ENCODE measurements at regions not wholly inside any gene's neighbourhood (a gene's known extent, or its start where the extent isn't known, plus 50 kb on each side); places are given as distances from the start of the nearest gene placed in this dataset.

DNA sequence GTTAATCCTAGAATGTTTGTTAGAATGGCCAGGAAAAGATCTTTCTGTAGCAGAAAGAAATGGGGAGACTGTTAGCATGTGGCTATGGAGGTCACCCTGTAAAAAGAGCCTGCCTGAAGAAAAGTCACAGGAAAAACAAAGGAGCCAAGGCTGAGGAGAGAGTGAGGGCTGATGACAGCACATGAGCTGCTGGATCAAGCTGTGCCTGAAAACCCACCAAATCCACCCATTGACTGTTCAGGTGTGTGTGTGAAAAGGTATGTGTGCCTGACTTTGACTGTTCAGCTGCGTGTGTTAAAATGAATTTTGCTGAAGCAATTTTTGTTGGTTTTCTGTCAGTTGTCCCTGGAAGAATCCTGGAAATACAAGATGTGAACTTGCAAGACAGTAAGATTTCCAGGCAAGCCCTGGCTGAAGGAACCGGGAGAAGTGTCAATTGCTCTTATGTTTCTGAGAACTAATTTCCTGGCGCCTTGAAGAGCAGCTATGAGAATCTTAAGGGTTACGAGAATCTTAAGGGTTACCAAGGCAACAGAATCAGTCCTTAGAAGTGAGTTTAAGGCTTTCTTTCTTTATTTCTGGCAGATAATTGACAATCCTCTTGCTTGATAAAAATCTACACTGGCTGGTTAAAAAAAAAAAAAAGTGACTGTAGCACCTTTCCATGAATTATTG lies 73.0 kb upstream of the LGALSL start:
- no peak for DNase-seq

DNA sequence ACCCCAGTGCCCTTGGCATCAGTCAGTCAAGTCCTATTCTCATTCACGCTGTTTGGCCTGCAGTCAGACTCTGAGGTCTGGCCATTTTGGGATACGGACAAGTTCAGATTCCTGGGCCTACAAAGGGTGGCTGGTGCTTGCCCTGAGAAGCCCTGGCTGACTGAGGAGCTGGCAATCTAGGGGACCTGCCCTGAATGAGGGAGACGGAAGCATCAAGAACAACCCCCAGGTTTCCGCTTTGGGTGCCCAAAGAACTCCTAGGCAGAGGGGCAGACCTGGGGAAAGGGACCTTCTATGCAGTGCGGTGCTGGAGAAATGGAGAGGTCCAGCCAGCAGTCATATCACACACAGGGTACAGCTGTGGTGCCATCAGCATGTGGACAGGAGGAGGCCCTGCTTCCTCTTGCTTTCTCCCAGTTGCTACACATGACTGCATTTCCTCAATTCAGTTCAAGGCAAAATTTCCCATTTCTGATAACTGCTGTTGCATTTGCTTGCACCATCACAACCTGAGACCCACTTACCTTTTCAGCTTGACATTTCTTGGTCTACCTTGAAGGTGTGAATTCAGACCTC lies 70.9 kb upstream of the LGALSL start:
- DNase-seq: no peak

DNA sequence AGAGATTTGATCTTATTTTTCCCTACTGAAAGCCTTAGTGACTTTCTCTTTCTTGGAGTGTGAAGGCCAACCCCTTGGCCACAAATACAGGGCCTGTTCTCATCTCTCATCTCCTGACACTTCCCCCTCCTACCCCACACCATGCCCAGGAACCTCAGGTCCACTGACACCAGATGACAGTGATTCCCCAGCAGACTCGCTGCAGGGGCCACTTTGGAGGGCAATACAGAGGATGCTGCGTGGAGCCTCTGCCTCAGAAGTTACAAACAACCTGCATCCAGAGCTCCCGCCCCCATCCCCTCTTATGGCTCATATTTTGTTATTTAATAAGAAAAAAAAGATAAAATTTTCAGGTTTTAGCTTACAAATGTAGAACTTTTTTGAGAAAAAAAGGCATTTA lies 70.1 kb upstream of the LGALSL start:
- no peak for DNase-seq

DNA sequence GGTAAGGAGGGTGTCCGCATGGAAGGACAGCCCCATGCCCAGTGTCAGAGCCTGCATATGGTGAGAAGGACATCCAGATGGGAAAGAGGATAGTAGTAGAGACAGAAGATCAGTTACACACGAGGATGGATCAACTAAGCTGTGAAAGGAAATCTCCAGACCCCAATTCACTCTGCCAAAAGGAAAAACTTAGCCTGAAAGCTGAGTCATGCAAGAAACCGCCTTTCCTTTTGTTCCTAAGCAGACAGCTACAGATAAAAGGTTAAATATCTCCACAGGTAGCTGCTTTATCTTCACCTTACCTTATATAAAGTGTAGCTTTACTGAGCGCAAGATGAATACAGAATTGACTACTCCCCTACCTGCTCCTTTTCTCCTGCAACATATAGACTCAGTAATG lies 67.3 kb upstream of the LGALSL start:
- no peak for DNase-seq

DNA sequence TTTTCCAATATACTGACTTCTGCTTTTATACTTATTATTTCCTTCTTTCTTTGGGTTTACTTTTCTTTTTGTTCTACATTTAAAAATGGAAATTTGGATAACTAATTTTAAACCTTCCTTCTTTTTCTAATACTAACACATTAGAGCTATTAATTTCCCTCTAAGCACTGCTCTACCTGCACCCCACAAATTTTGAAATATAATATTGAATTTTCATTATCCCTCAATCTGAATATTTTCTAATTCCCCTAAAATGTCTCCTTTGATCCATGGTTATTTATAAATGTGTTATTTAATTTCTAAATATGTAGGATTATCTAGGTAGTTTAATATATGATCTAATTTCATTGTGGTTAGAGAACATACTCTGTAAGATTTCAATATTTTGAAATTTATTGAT lies 63.4 kb upstream of the LGALSL start:
- DNase-seq: no peak

DNA sequence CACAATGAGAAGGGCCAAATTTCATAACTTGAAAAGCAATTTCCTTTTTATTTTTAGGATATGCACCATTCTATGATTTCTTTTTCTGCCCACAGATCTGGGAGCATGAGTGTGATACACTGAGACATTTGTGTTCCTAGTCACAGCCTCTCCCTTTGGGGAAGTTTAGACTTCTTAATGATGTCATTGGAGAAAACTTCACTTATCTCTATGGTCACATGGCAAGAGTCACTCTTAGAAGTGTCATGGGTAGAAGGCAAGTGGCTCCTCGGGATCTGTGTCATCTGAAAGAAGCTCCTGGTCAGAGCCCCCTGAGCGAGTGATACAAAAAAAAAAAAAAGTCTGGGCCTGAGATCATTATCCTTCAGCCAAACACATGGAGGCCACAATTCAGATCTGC lies 62.5 kb upstream of the LGALSL start:
- DNase-seq: no peak

DNA sequence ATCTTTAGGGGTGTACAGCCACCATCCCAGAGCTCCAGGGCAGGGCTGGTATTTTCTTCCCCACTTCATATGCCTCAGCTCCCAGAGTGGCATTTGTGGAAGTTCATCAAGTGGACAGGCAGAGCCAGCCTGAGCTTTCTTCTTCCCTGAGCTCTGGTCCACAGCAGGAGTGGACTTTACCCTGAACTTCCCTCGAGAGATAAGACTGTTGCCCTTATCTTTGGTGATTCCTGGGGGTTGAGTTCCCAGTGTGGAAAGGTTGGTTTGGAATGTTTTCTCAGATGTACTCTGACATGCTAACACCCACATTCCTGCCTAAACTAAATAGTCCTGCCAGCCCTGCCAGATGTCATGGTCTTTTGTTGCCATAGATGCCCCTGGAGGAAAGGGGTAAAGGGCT lies 62.0 kb upstream of the LGALSL start:
- no peak for DNase-seq

DNA sequence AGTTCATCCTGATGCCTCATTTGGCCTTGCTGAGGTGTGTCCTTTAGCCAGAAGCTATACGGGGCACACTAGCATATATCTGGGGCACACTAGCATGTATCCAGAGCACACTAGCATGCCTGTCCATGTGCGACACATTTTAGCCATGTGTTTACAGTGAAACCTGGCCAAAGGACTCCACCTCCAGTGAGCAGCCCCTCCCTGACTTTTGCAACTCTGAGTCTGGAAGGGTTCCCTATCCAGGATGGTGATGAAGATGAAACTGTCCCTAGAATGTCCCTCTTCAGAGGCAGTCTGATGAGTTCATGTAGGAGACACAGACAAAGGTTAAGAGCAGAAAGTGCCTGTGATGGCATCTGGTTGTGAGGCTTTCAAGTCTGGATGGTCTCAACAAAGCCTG lies 61.4 kb upstream of the LGALSL start:
- DNase-seq: no peak

DNA sequence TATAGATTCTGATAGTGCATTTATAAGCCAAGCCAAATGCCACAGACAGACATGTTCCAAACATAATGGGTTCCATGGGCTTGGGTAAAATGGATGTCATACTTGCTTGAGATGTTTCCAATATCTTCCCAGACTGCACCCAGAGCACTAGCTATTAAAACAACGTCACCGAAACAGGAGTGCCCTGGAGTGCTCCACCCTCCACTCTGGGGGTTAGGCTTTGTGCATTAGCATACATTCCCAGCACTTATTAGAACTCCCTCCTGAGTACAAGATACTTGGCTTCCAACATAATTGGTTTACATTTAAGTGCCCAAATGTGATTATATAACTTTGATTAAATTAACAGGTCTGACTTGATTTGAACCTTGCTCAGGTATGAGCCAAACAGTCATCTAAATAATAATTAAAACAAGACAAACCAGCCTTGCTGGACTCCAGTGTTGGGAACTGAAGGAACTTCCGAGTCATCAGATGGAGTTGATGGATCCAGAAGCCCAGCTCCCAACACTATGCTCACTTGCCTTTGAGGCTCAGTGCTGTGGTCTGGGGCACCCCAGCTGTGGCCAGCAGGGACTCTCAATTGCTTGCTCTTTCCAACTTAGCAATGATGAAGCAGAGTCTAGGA lies 60.5 kb upstream of the LGALSL start:
- no peak for DNase-seq

DNA sequence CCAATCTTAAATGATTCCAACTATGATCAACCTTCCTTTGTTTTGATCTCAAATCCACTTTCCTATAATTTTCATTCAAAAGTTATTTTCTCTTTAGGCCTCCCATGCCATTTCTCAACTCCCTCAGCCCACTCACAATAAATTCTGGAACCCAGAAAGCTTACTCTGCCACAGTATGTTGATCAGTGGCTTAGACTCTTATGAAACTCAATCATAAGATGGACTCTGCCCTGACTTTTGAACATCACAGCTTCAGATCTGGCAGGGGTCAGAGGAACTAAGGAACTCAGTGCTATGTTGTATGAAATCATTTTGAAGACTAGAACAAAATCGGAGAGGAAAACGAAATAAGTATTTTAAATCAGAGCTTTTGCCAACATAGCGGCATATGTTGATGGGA lies 59.8 kb upstream of the LGALSL start:
- no peak for DNase-seq

DNA sequence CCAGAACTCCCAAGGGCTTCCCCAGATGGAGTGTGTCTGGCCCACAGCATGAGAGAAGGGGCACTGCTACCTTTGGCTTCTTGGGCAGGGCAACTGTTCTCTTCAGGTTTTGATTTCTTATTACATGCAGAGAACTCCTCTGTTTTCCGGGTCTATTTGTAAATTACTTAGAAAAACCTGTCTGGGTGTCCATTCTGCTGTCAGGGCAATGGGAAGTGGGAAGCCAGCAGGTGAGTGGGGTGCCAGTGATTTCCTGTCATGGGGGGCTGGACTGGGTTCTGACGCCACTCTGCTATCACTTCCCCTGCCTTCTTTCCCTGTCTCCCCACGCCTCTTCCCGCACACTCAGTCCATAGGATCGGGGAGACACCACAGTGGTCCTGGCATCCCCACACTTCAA lies 58.0 kb upstream of the LGALSL start:
- no peak for DNase-seq

DNA sequence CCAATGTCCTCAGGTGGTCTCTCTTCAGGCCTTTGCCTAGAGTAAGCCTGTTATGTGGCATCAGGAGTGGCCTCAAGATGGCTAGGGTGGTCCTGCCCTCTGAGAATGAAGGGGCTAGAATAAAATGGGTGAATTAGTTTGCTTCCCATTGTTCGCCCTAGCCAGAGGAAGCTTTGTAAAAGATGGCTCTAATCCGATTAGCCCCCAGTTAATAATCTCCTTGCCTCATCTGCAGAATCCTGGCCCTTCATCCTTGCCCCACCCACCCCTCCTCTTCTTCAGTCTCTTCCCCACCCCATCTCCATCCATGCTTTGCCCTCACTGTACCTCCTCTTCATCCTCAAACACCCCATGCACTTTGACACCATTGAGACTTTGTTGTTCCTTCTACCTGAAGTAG lies 57.4 kb upstream of the LGALSL start:
- no peak for DNase-seq

DNA sequence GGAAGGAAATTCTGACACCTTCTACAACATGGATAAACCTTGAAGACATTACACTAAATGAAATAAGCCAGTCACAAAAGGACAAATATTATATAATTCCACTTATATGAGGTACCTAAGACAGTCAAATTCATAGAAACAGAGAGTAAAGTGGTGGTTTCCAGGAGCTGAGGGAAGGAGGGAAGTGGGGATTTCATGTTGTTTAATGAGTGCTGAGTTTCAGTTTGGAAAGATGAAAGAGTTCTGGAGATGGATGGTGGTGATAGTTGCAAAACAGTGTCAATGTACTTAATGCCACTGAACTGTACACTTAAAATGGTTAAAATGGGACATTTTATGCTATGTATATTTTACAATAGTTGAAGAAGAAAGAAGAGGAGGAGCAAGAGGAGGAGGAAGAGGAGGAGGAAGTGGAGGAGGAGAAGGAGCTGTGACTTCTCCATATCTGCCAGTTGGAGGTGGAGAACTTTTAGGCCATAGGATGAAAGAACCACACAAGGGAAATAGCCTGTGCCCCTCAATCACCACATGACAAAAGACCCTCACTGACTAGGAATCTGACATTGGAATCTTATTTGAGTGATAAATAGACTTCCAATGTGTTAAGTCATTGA lies 55.3 kb upstream of the LGALSL start:
- DNase-seq: no peak

DNA sequence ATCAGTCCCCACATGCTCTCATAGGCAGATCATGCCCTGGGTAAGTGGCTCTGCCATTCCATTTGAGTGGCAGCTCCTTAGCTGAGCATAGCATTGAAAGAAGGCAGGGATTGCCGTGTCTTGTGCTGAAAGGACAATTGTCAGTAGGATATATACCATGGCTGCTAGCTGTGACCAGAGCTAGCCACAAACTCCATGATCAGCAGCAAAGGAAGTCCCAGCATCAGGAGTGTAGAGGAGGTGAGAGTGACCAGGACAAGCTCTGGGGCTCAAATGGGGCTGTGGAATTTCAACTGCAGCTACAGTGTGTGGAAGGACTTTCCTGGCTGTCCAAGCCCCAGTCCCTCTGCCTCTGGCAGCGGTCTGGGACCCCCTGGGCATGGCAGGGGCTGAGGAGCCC lies 54.4 kb upstream of the LGALSL start:
- DNase-seq: no peak

DNA sequence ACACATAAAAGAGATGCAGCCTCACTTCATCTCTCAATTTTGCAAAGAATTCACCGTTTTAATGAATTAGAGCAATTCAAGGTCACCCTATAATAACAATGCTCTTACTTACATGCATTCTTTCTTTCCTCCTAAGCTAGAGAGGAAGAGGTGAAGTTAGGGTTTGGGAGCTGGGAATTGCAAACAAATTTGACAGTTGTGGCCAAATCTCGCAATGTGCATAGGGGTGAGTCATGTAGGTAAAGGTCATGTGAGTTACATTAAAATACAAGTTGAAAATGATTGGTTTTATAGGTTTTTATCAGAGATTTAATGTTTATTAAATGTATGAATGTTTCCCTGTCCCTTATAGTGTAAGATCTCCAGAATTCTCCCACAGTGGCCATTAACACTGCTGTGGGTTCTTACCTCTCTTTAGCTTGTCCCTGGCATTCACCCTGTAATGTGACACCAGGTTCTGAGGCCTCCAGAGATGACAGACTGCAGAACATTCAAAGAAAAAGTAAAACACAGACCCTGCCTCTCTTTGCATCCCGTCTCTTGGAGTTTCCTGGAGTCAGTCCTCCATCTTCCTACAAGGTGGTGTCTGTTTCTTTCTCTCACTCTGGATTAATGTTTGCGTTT lies 53.7 kb upstream of the LGALSL start:
- DNase-seq: no peak

DNA sequence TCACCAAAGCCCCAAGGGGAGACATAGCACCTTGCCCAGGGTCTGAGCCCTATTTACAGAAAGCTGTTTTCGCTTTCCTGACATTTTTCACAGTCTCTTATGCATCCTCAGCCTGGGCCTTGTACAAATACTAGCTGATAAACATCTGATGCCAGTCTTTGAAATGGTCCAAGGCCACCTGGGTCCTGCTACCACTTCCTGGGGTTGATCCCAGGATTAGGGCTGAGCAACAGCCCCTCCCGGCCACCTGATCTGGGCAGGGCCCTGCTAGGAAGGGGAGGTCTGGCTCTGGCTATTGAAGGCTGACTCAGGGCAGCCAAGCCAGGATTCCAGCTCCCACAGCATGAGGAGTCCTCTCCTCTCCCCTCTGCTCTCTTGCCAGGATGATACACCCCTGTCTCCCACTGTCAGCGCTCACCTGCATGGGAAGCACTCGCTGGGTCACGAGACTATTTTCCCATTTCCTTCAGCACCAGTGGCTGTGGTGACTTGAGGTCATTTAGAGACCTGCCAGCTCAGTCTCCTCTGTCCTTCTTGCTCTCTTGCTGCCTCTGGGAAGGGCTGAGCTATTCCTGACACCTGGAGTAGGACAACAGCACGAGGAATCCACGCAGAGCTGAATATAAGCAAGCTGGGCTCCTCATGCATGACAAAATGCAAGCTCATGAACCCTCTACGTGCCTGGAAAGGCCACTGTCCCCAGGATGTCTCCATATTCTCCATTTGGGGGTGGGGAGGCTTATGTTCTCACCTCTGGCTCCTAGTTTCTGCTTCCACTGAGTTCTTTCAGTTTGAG lies 53.0 kb upstream of the LGALSL start:
- no peak for DNase-seq

DNA sequence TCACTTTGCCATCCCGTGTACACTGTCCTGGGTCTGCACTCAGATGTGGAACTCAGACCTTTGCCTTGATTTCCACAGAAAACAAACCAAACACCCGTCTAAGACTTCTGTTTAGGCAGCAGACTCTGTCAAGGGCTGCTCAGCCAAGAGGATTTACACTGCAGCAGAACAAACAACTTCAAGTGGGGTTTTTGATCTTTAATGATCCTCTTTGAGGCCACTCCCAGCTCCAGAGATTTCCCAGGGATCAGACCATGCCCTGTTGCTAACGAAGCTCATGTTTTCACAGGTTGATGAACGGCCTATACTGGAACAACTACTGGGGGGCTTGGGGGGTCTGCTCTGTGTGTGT lies 52.5 kb upstream of the LGALSL start:
- no peak for DNase-seq

DNA sequence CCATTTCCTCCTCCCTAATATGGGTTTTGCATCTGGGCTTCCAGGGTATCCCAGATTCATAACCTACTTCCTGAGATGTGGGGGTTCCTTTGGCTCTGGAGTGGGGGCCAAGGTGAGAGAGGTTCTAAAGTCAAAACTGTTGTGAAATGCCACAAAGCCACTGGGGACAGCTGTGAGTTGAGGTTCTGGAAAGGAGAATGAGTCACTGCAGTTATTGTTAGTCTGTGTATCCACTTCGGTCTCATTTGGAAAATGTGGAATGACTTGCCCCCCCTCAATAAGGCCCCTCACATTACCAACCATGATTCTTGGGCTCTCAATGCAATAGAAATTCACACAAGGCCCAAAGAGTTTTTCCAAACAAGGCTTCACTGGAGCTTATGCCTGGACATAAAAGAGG lies 51.1 kb upstream of the LGALSL start:
- DNase-seq: no peak

DNA sequence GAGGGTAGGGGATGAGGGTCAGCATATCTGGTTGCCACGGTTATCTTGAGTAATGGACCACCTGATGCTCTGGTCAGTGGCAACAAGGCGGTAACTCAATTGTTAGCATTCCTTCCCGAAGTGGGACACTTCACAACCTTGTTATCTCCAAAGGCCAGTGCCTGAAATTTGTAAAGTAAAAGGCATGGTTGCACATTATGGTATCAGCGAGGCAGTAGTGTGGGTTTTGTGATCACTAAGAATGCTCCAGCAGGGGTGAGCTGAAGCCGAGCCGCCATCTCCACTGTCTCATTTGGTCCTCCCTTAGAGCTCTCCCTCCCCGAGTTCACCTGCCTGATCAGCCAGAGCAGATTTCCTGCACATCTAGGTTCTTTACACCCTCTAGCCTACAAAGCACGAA lies 50.5 kb upstream of the LGALSL start:
- no peak for DNase-seq

DNA sequence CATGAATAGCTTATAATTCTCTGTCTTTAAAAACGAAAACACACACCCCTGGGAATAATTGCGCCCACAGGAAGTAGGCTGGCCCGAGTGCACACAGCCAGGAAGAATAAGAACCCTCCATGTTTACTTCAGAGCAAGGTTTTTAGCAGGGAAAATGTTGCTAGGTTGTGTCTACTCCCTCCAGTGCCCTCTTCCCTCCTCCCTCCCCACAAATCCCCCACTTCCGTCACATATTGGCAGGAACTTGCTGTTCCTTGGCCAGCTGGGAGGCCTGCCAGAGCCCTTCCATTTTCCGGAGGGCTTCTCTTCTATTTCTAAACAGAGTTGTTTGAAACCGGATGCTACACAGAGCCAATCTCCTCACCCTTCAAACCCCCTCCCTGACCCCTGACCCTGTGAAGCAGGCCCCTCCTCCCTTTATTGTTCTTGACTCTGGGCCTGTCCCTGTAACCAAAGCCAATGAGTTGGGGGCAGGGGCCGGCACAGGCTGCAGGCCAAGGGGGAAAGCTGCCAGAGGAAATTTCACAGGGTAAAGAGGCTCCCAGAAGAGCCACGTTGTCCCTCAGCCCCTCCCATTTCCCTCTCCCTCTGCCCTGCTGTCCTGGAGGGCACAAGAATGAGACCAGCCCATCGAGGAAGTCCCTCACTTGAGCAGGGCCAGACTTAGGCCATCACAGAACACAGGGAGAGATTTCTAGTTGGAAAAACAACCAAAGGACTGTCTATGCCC lies 49.8 kb upstream of the LGALSL start:
- no peak for DNase-seq
